ENCODE measurements at regions not wholly inside any gene's neighbourhood (a gene's known extent, or its start where the extent isn't known, plus 50 kb on each side); places are given as distances from the start of the nearest gene placed in this dataset.

DNA sequence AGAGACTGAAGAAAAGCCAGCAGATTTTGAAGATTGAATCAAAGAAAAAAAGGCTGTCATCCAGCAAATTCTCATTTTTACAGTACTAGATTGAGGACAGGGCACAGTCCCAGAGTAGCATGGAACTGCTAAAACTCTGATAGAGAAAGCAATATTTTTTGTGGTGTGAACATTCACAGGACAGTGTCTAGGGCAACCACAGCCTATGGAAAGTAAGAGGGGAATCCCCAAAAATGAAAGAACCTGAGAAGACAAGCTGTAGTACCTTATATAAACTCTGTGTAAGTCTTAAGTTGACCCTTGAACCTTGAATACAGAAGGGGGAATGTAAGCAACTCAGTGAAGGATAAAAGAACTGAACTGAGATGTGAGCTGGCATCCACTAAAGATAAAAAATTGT is 540.3 kb downstream of the HINT1 start:
- Histone ChIP-seq H3K18ac (ENCODE audit: insufficient read length, low read depth, low read length) (no peak overlapping the region), H4K20me1 (ENCODE audit: control insufficient read depth, insufficient read depth, insufficient read length) (no peaks in the 10 kb centered on the region), H3K4me2 (ENCODE audit: insufficient read depth, insufficient read length, low read length) (no peak overlapping the region), H3K9ac (ENCODE audit: extremely low read depth, insufficient read length, low read length) (no peak overlapping the region), H2BK12ac (ENCODE audit: insufficient read length, low read depth, low read length) (no peak overlapping the region), H3K27ac (ENCODE audit: insufficient read length, low read depth, low read length) (no peak overlapping the region), H3K4me1 (ENCODE audit: insufficient read depth, low read length) (no peaks in the 10 kb centered on the region), H3K9me3 (ENCODE audit: control insufficient read depth, low read depth, low read length) (no peaks in the 10 kb centered on the region), H3K27me3 (ENCODE audit: insufficient read depth, low read length) (no peaks in the 10 kb centered on the region), H3K79me1 (ENCODE audit: insufficient read depth, low read depth, low read length, poor library complexity, severe bottlenecking) (no peaks in the 10 kb centered on the region), H4K8ac (replicated peaks; ENCODE audit: insufficient read length, low read depth, low read length) (no peak overlapping the region), H2AK5ac (ENCODE audit: insufficient read length, low read length) (no peak overlapping the region), H4K5ac (ENCODE audit: insufficient read length, low read depth, low read length) (no peak overlapping the region), H3K14ac (ENCODE audit: insufficient read depth, low read length) (no peak overlapping the region), H3T11ph (ENCODE audit: low read length) (no peak overlapping the region), H2BK15ac (ENCODE audit: low read depth, low read length) (no peak overlapping the region), H4K91ac (ENCODE audit: insufficient read length, low read depth, low read length) (no peak overlapping the region), H2AFZ (ENCODE audit: low read length) (no peak overlapping the region), H3K23me2 (ENCODE audit: insufficient read length, low read depth, low read length, poor library complexity, severe bottlenecking) (no peaks in the 10 kb centered on the region), H3K79me2 (ENCODE audit: insufficient read depth, low read length) (no peaks in the 10 kb centered on the region), H3K56ac (ENCODE audit: insufficient read length, low read depth, low read length) (no peak overlapping the region), H2BK120ac (ENCODE audit: low read depth, low read length, poor library complexity, severe bottlenecking) (no peak overlapping the region), H3K23ac (ENCODE audit: insufficient read length, low read depth, low read length) (no peak overlapping the region), H3K4ac (ENCODE audit: low read depth, low read length) (no peak overlapping the region), H2BK20ac (ENCODE audit: low read depth, low read length, poor library complexity, severe bottlenecking) (no peak overlapping the region), H2BK5ac (ENCODE audit: insufficient read length, low read length) (no peak overlapping the region)
- no peaks in the 10 kb centered on the region for H3K27me3 Mint-ChIP-seq (ENCODE audit: low read depth)
- H3K36me3 Mint-ChIP-seq (ENCODE audit: insufficient read depth in 1 of 3, low read depth in 3 of 3): peaks cover 0 to 1% (median under 1%) of the 10 kb centered on the region in 3 experiments; a peak in 2 of 7 replicates
- no peak overlapping the region for H3K27ac Mint-ChIP-seq
- H3K4me1 Mint-ChIP-seq: no peaks in the 10 kb centered on the region
- peaks cover 3 to 6% of the 10 kb centered on the region in 2 experiments; a peak in 4 of 5 replicates for H3K9me3 Mint-ChIP-seq
- no peak for DNase-seq
- TF ChIP-seq, protein P1, sequence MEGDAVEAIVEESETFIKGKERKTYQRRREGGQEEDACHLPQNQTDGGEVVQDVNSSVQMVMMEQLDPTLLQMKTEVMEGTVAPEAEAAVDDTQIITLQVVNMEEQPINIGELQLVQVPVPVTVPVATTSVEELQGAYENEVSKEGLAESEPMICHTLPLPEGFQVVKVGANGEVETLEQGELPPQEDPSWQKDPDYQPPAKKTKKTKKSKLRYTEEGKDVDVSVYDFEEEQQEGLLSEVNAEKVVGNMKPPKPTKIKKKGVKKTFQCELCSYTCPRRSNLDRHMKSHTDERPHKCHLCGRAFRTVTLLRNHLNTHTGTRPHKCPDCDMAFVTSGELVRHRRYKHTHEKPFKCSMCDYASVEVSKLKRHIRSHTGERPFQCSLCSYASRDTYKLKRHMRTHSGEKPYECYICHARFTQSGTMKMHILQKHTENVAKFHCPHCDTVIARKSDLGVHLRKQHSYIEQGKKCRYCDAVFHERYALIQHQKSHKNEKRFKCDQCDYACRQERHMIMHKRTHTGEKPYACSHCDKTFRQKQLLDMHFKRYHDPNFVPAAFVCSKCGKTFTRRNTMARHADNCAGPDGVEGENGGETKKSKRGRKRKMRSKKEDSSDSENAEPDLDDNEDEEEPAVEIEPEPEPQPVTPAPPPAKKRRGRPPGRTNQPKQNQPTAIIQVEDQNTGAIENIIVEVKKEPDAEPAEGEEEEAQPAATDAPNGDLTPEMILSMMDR (conservative IDR thresholded peaks at IDR 0.05): no peak
- H3K4me3 Mint-ChIP-seq: no peak overlapping the region
